SK-N-SH treated with all-trans-retinoic acid at 6 μM for 48 hours (cell line): ENCODE measurements at regions not wholly inside any gene's neighbourhood (a gene's known extent, or its start where the extent isn't known, plus 50 kb on each side); places are given as distances from the start of the nearest gene placed in this dataset.

Source experiments
- ARNTL ChIP-seq: fragments of 450-650 bp; formaldehyde crosslinking; IDR thresholded peaks from 2 replicates; pipeline ENCODE4 v1.5.0; 2020; ENCODE audit warnings: low read depth, mild to moderate bottlenecking, moderate library complexity, borderline replicate concordance
- CREB5 ChIP-seq: fragments of 250-450 bp; sonication (Bioruptor Pico); IDR thresholded peaks from 2 replicates; pipeline ENCODE4 v1.5.1; 2020; ENCODE audit warnings: low read depth, mild to moderate bottlenecking, moderate library complexity
- CSDC2 ChIP-seq: fragments of 250-450 bp; sonication (Bioruptor Pico); IDR thresholded peaks from 2 replicates; pipeline ENCODE4 v1.5.0; 2020; ENCODE audit warnings: mild to moderate bottlenecking, moderate library complexity
- ESRRG ChIP-seq: fragments of 250-450 bp; sonication (Bioruptor Pico); IDR thresholded peaks from 2 replicates; pipeline ENCODE4 v1.6.1; 2021; ENCODE audit warnings: mild to moderate bottlenecking
- ISL1 ChIP-seq: fragments of 250-450 bp; sonication (Bioruptor Pico); IDR thresholded peaks from 2 replicates; pipeline ENCODE4 v2.1.2; 2022; ENCODE audit warnings: mild to moderate bottlenecking, moderate library complexity
- OSR1 ChIP-seq: fragments of 250-450 bp; sonication (Bioruptor Pico); IDR thresholded peaks from 2 replicates; pipeline ENCODE4 v1.8.0; 2022; ENCODE audit warnings: moderate library complexity, mild to moderate bottlenecking, inconsistent platforms
- PATZ1 ChIP-seq: fragments of 250-450 bp; sonication (Bioruptor Pico); IDR thresholded peaks from 2 replicates; pipeline ENCODE4 v1.8.0; 2020; ENCODE audit warnings: mild to moderate bottlenecking, moderate library complexity, borderline replicate concordance
- RARB ChIP-seq: fragments of 250-450 bp; sonication (Bioruptor Pico); IDR thresholded peaks from 2 replicates; pipeline ENCODE4 v1.8.0; 2021; ENCODE audit warnings: mild to moderate bottlenecking, moderate library complexity
- SNAI2 ChIP-seq: fragments of 250-450 bp; sonication (Bioruptor Pico); IDR thresholded peaks from 2 replicates; pipeline ENCODE4 v1.5.0; 2020; ENCODE audit warnings: mild to moderate bottlenecking, moderate library complexity
- TOX ChIP-seq: fragments of 250-450 bp; sonication (Bioruptor Pico); IDR thresholded peaks from 2 replicates; pipeline ENCODE4 v1.8.0; 2021; ENCODE audit warnings: mild to moderate bottlenecking, moderate library complexity, borderline replicate concordance
- ZC3H10 ChIP-seq: fragments of 250-450 bp; sonication (Bioruptor Pico); IDR thresholded peaks from 2 replicates; pipeline ENCODE4 v1.5.1; 2021; ENCODE audit warnings: mild to moderate bottlenecking, moderate library complexity
- ZFP3 ChIP-seq: fragments of 250-450 bp; sonication (Bioruptor Pico); IDR thresholded peaks from 2 replicates; pipeline ENCODE4 v1.5.0; 2020; ENCODE audit warnings: mild to moderate bottlenecking, moderate library complexity
- ZFP30 ChIP-seq: fragments of 450-650 bp; formaldehyde crosslinking; IDR thresholded peaks from 2 replicates; pipeline ENCODE4 v1.5.0; 2022; ENCODE audit warnings: mild to moderate bottlenecking, moderate library complexity
- ZNF70 ChIP-seq: fragments of 450-650 bp; formaldehyde crosslinking; IDR thresholded peaks from 2 replicates; pipeline ENCODE4 v1.5.0; 2020; ENCODE audit warnings: mild to moderate bottlenecking, moderate library complexity

- no peak for TF ChIP-seq CSDC2
- TF ChIP-seq ESRRG (CRISPR knock-in tag) = no peak
- no peak for TF ChIP-seq RARB (CRISPR knock-in tag)
- TF ChIP-seq ZC3H10 = no peak
- no peak for TF ChIP-seq ISL1 (CRISPR knock-in tag)
- no peak for TF ChIP-seq OSR1 (CRISPR knock-in tag)
- TF ChIP-seq ZNF70 = no peak
- no peak for TF ChIP-seq PATZ1
- no peak for TF ChIP-seq SNAI2 (CRISPR knock-in tag)
- TF ChIP-seq ARNTL = no peak
- no peak for TF ChIP-seq ZFP30
- no peak for TF ChIP-seq ZFP3 (CRISPR knock-in tag)
- TF ChIP-seq CREB5 (CRISPR knock-in tag) = no peak
- no peak for TF ChIP-seq TOX (CRISPR knock-in tag)
Measured at GRCh38 chr12:58745348-58746125, 174.8 kb downstream of the LRIG3 start.
